Right kidney (tissue), 1 donor: ENCODE measurements at regions not wholly inside any gene's neighbourhood (a gene's known extent, or its start where the extent isn't known, plus 50 kb on each side); places are given as distances from the start of the nearest gene placed in this dataset.
"Not testable (repeated sequence)": the region's sequence is repeated elsewhere in the genome, so short reads cannot be mapped to it uniquely, and the experiment has no call there.

Source experiments
- DNase-seq: peaks from one replicate; pipeline ENCODE4 v3.0.0-alpha.2; 2016

DNA sequence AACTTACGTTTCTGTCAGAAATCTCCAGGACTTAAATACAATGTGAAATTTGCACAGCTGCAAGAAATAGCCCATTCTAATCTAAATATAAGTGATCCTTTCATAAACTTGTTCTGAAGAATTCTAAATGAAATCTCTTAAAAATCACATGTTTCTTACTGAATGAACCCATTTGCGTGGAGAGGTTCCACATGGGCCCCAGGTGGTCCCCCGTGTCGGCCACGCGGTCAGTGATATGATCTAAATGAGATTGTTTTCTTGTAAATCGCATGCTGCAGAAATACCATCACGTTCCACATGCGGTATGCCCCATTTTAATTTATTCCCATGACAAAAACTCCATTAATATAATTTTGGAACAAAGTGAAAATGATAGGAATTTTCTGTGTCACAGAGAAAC, 818.9 kb upstream of the SLC35B3 start:
- DNase-seq: no peak

DNA sequence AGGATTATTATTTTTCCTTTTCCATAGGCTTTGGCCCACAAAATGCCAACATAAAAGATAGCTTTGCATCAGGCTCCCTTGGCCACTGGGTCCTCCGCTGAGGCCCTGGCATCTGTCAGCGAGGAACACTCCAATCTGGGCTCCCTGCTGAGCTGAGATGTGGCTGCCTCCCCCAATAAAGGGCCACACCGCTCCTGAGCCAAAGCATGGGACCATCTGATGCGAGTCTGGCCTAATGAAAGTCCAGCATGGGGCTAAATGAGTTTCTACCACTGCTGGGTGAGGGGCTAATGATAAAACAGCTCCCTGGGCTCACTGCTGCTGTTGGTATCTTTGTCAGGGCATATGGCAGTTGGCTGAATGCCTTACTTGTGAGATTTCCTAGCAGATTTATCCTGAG, 817.5 kb upstream of the SLC35B3 start:
- DNase-seq: no peak

- peak; percentile 31 for DNase-seq
These were observed 815.5 kb upstream of the SLC35B3 start for GRCh38 chr6:9250852-9251251.

DNA sequence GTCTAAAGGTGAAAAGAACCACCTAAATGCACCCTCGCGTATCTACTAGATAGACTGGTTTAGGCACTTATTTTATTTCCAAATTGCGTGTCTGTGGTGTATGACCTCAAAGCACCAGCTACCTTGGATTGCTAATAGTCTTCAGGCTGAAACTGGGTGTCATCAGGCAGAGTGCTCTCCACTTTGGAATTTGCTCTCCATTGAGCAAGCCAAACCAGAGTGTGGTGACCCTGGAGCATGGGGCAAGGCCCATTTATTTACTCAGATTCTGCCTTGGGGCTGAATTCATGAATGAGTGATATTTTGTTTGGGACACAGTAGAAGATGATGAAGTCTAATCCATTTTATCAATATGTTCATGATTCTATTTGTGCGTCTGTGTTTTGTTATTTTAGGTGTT, 812.8 kb upstream of the SLC35B3 start:
- DNase-seq: no peak

DNA sequence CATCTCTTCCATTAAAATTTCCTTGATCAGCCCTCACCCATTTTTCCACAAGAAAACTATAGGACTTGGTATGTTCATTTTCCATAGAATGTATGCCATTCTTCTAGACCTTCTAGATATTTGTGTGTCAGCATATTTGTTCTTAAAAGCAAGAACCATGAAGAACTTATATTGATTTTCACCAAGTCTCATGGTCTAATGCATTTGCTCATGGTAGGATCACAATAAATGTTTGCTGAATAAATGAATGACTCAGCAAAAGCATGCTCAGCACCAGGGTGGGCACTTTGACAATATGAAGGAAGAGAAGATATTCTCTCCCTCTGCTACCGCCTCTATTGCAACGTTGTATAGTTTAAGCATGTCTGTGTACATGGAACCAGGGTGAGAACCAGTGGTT, 805.5 kb upstream of the SLC35B3 start:
- DNase-seq: no peak

DNA sequence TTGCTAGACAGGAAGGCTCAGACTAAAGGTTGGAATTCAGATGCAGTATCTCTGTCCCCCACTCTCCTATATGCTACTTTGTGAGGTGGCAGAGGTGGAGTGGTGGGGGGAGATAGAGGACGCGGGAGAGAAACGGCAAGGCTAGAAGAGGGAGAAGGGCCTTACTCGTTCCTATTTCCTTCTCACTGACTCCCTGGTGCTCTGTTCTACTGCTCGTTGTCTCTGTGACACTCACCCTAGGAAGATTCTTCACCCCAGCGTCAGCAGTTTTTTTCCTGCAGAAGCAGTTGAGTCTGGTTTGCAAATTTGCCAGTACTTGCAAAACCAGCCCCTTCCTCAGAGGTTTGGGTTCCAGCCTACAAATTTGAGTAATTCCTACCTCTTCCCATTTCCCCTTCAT, 801.1 kb upstream of the SLC35B3 start:
- DNase-seq: no peak

DNA sequence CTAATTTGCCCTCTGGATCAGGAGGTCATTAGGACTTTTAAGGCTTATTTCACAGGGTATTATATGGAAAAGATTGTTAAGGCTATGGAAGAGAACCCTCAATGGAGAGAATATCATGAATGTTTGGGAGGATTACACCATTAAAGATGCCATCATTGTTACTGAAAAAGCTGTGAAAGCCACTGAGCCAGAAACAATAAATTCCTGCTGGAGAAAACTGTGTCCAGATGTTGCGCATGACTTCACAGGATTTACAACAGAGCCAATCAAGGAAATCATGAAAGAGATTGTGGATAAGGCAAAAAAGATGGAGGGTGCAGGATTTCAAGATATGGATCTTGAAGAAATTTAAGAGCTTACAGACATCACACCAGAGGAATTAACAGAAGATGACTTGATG, 798.3 kb upstream of the SLC35B3 start:
- no peak for DNase-seq

GRCh38 chr6:9233226-9233625, 797.9 kb upstream of the SLC35B3 start:
- DNase-seq: no peak

DNA sequence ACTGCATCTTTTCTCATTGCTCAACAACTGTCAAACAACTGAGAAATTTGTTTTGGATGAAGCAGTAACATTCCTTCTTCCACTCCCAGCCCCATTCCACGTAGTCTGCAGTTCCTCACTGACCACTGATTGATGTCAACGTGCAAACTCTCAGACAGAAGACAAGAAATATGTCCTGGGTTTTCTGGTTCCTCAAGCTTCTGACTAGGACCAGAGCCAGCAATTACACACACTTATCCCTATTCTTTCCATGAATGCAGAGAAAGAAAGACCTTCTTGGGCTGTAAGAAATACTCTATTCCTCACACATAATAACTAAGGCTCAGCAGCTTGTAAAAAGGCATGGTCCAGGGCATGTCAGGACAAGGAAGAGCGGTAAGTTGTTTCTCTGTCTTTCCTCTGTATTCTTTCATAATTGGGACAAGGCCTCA, 790.1 kb upstream of the SLC35B3 start:
- DNase-seq: no peak

GRCh38 chr6:9224539-9224938, 789.2 kb upstream of the SLC35B3 start:
- DNase-seq: no peak

GRCh38 chr6:9213717-9214116, 778.4 kb upstream of the SLC35B3 start:
- DNase-seq: not testable (repeated sequence)

GRCh38 chr6:9208966-9209365, 773.6 kb upstream of the SLC35B3 start:
- DNase-seq: no peak

- DNase-seq: no peak
These were observed 770.3 kb upstream of the SLC35B3 start for GRCh38 chr6:9205645-9206044.

- no peak for DNase-seq
These were observed 768.8 kb upstream of the SLC35B3 start for GRCh38 chr6:9204171-9204570.

- no peak for DNase-seq
These were observed 765.4 kb upstream of the SLC35B3 start for GRCh38 chr6:9200712-9201111.

- no peak for DNase-seq
These were observed 762.4 kb upstream of the SLC35B3 start for GRCh38 chr6:9197726-9198125.

DNA sequence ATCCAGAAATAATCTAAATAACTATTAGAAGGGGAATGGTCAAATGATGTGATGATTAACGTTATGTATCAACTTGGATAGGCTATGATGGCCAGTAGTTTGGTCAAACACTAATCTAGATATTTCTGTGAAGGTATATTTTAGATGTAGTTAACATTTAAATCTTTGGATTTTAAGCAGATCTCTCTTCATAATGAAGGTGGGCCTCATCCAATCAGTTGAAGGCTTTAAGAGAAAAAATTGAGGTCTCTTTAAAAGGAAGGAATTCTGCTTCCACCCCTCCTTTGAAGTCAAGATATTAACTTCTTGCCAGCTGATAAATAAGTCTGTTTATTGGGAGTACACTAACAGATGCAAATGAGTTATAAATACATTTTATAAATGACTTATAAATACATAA, 760.0 kb upstream of the SLC35B3 start:
- no peak for DNase-seq

- DNase-seq: no peak
These were observed 757.1 kb upstream of the SLC35B3 start for GRCh38 chr6:9192405-9192909.

GRCh38 chr6:9186148-9186547, 750.8 kb upstream of the SLC35B3 start:
- no peak for DNase-seq

DNA sequence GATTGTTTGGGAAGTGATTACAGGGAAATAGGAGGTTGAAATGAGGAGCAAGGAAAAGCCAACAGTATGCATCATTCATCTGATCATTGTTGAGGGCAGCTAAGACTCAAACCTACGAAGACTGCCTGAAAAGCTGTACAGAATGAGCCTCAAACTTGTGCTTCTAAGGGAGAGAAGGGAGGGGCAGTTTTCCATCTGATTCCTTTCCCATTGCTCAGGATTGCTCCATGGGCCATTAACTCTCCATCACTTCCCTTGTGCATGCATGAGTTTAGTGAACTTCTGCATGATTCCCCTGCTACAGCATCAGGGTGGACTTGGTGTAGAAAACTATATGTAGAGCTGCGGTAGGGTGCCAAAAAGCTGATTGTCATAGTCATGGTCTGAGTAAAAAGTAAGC, 742.7 kb upstream of the SLC35B3 start:
- no peak for DNase-seq

GRCh38 chr6:9173229-9173628, 737.9 kb upstream of the SLC35B3 start:
- DNase-seq: no peak

- no peak for DNase-seq
These were observed 736.8 kb upstream of the SLC35B3 start for GRCh38 chr6:9172096-9172495.

DNA sequence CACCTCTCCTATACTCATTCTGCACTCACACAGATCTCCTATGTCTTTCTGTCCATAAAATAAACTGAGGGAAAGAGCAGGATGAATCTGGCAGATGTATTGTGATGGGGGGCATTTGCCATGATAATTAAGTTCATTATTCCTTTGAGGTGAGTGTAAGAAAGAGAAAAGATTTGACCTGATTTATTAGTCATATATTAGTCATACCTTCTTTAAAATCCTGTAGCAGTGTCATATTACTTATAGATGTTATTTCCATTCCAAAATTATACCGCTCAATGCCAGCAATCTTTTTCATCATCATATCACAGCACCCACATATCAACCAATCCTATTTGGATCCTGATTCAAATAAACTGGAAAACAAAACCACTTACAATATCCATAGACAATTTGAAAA, 733.3 kb upstream of the SLC35B3 start:
- DNase-seq: no peak

GRCh38 chr6:9161731-9162130, 726.4 kb upstream of the SLC35B3 start:
- DNase-seq: no peak

- no peak for DNase-seq
These were observed 723.7 kb upstream of the SLC35B3 start for GRCh38 chr6:9159051-9159450.
